Esophagus muscularis mucosa (tissue), 4 donors: ENCODE measurements at regions not wholly inside any gene's neighbourhood (a gene's known extent, or its start where the extent isn't known, plus 50 kb on each side); places are given as distances from the start of the nearest gene placed in this dataset.

Source experiments
- DNase-seq: peaks from one replicate; pipeline ENCODE4 v3.0.0-alpha.2; 2017; ENCODE audit errors: extremely low spot score
- H3K27ac ChIP-seq, 4 donors: fragments of 200-600 bp; sonication (generic); replicated peaks in 1 of 4; 1 replicate in 3 of 4; 2 replicates in 1 of 4; pipeline ENCODE4 v1.5.1; 2016 to 2019; ENCODE audit warnings: mild to moderate bottlenecking in 1 of 4
- H3K27me3 ChIP-seq, 4 donors: fragments of 200-600 bp; sonication (generic); one replicate each; pipeline versions ENCODE4 v1.5.1 to v1.6.0; 2016 to 2019
- H3K36me3 ChIP-seq, 4 donors: fragments of 200-600 bp; sonication (generic); one replicate each; pipeline ENCODE4 v1.5.1; 2016 to 2019
- H3K4me1 ChIP-seq, 4 donors: fragments of 200-600 bp; sonication (generic); one replicate each; pipeline ENCODE4 v1.5.1; 2016 to 2019
- H3K4me3 ChIP-seq, 4 donors: fragments of 200-600 bp; sonication (generic); 1 replicate in 2 of 4; 2 replicates in 2 of 4; pipeline ENCODE4 v1.5.1; 2016 to 2019; ENCODE audit warnings: mild to moderate bottlenecking in 4 of 4, moderate library complexity in 1 of 4
- H3K9me3 ChIP-seq, 4 donors: fragments of 200-600 bp; sonication (generic); 1 replicate in 3 of 4; 2 replicates in 1 of 4; pipeline ENCODE4 v1.5.1; 2016 to 2019
- CTCF ChIP-seq, 3 experiments: fragments of 200-600 bp in 2 of 3; fragments of 450-650 bp in 1 of 3; sonication (generic) in 2 of 3; IDR thresholded peaks; one replicate each; pipeline ENCODE4 v1.5.1; 2017 to 2019; ENCODE audit warnings: antibody characterized with exemption in 3 of 3, mild to moderate bottlenecking in 2 of 3, moderate library complexity in 1 of 3
- EP300 ChIP-seq: sonication (generic); formaldehyde crosslinking; IDR thresholded peaks from one replicate; pipeline ENCODE4 v1.6.1; 2017; ENCODE audit warnings: antibody characterized with exemption
- POLR2A ChIP-seq: fragments of 450-650 bp; IDR thresholded peaks from one replicate; pipeline ENCODE4 v1.6.1; 2017; ENCODE audit warnings: antibody characterized with exemption, moderate library complexity, mild to moderate bottlenecking, low read depth
- POLR2AphosphoS5 ChIP-seq, 2 donors: sonication (generic); formaldehyde crosslinking; IDR thresholded peaks; one replicate each; pipeline ENCODE4 v1.6.1; 2017; ENCODE audit warnings: antibody characterized with exemption in 2 of 2
- WGBS: methylation state at CpG from one replicate; pipeline ENCODE4 v1.1.5; 2018; 5-methylcytosine and 5-hydroxymethylcytosine counted together
- intact Hi-C: fragments of 100-400 bp; cut with DNase I; formaldehyde crosslinking; loops from one replicate; pipeline ENCODE4 v1.15.1; 2023

GRCh38 chr6:40328986-40329545 is 258.1 kb downstream of the LRFN2 start:
- Histone ChIP-seq H3K4me3 (no peak overlapping the region), H3K27me3 (peaks cover 0 to 36% (median 0%) of the 10 kb centered on the region in 4 donors), H3K27ac (no peak overlapping the region), H3K36me3 (no peaks in the 10 kb centered on the region), H3K9me3 (no peaks in the 10 kb centered on the region), H3K4me1 (peaks cover 0 to 14% (median 8%) of the 10 kb centered on the region in 4 donors)
- TF ChIP-seq POLR2AphosphoS5 (IDR thresholded peaks at IDR 0.05) (no peak), EP300 (no peak), POLR2A (no peak), CTCF (IDR thresholded peaks at IDR 0.05) (no peak)
- 85% methylated on average over 4 of the region's 4 CpGs for WGBS
- intact Hi-C loops: no loop called here
- no peak for DNase-seq

- no peak overlapping the region for H3K27ac ChIP-seq
- H3K4me3 ChIP-seq: no peak overlapping the region
- WGBS: 34% methylated on average over 9 of the region's 12 CpGs
- H3K27me3 ChIP-seq: peaks cover 0 to 32% (median 0%) of the 10 kb centered on the region in 4 donors
- no peaks in the 10 kb centered on the region for H3K36me3 ChIP-seq
- H3K4me1 ChIP-seq: peaks cover 0 to 14% (median 8%) of the 10 kb centered on the region in 4 donors
- no peaks in the 10 kb centered on the region for H3K9me3 ChIP-seq
- DNase-seq: no peak
- intact Hi-C loops: no loop called here
- no peak for TF ChIP-seq POLR2AphosphoS5 (IDR thresholded peaks at IDR 0.05)
- no peak for TF ChIP-seq EP300
- TF ChIP-seq POLR2A: no peak
- TF ChIP-seq CTCF (IDR thresholded peaks at IDR 0.05): peak; percentile 41 to 46 (median 44)
Measured at GRCh38 chr6:40328386-40328985, 258.7 kb downstream of the LRFN2 start.

GRCh38 chr6:40326714-40327421 is 260.3 kb downstream of the LRFN2 start:
- H3K4me3 ChIP-seq: no peak overlapping the region
- H3K36me3 ChIP-seq: no peaks in the 10 kb centered on the region
- 39% methylated on average over 3 of the region's 3 CpGs for whole genome bisulfite sequencing
- H3K27ac ChIP-seq: no peak overlapping the region
- no peaks in the 10 kb centered on the region for H3K9me3 ChIP-seq
- intact Hi-C loops: no loop called here
- peaks cover 0 to 36% (median 0%) of the 10 kb centered on the region in 4 donors for H3K27me3 ChIP-seq
- TF ChIP-seq CTCF (IDR thresholded peaks at IDR 0.05) (no peak), POLR2AphosphoS5 (IDR thresholded peaks at IDR 0.05) (no peak), EP300 (no peak), POLR2A (no peak)
- no peak for DNase-seq
- H3K4me1 ChIP-seq: peaks cover 0 to 14% (median 8%) of the 10 kb centered on the region in 4 donors

- Histone ChIP-seq H3K27me3 (peaks cover 0 to 44% (median 0%) of the 10 kb centered on the region in 4 donors), H3K9me3 (no peaks in the 10 kb centered on the region), H3K27ac (no peak overlapping the region), H3K36me3 (no peaks in the 10 kb centered on the region), H3K4me1 (peaks cover 0 to 14% (median 8%) of the 10 kb centered on the region in 4 donors), H3K4me3 (no peak overlapping the region)
- 67% methylated on average over 3 of the region's 3 CpGs for WGBS
- DNase-seq: no peak
- intact Hi-C loops: no loop called here
- no peak for TF ChIP-seq CTCF (IDR thresholded peaks at IDR 0.05)
- TF ChIP-seq POLR2AphosphoS5 (IDR thresholded peaks at IDR 0.05): no peak
- no peak for TF ChIP-seq EP300
- no peak for TF ChIP-seq POLR2A
Measured at GRCh38 chr6:40325791-40326190, 261.4 kb downstream of the LRFN2 start.
